ENCODE measurements at regions not wholly inside any gene's neighbourhood (a gene's known extent, or its start where the extent isn't known, plus 50 kb on each side); places are given as distances from the start of the nearest gene placed in this dataset.

GRCh38 chr7:20560325-20561180, 54.9 kb upstream of the ABCB5 start (continued):
- no peak for TF ChIP-seq USF2 (IDR thresholded peaks at IDR 0.05; ENCODE audit: low read length)
- no peak for TF ChIP-seq BACH1 (IDR thresholded peaks at IDR 0.05; ENCODE audit: low read length)
- TF ChIP-seq SRF (IDR thresholded peaks at IDR 0.05; ENCODE audit: low read depth, low read length): no peak
- no peak for TF ChIP-seq JUN (IDR thresholded peaks at IDR 0.05; ENCODE audit: low read depth, low read length)

All from H1 (cell line).